Common myeloid progenitor, CD34-positive (primary cell): ENCODE measurements at regions not wholly inside any gene's neighbourhood (a gene's known extent, or its start where the extent isn't known, plus 50 kb on each side); places are given as distances from the start of the nearest gene placed in this dataset.

Source experiments
- CTCF ChIA-PET: fragments of 350-600 bp; sonication (Branson Sonifier 250); formaldehyde crosslinking; loops from one replicate; lab custom pipeline; 2021; ENCODE audit warnings: antibody characterized with exemption; lab: Charles Lee
- POLR2A ChIA-PET: fragments of 350-600 bp; sonication (Branson Sonifier 250); formaldehyde crosslinking; loops from one replicate; lab custom pipeline; 2021; ENCODE audit warnings: antibody characterized with exemption; lab: Charles Lee
- DNase-seq, 3 donors: peaks; one replicate each; pipeline versions ENCODE4 v3.0.0 to v3.0.0-alpha.2; 2013
- H3K27ac ChIP-seq, 2 experiments: 1 replicate in 1 of 2; 2 replicates in 1 of 2; pipeline ENCODE4 v1.7.0; 2013; ENCODE audit warnings: inconsistent platforms in 2 of 2, low read length in 2 of 2, mild to moderate bottlenecking in 2 of 2, low read depth in 1 of 2, moderate library complexity in 1 of 2; ENCODE audit not compliant: severe bottlenecking in 2 of 2, insufficient read depth in 1 of 2, poor library complexity in 1 of 2
- H3K27me3 ChIP-seq, 5 experiments: replicated peaks in 2 of 5; 1 replicate in 3 of 5; 2 replicates in 2 of 5; pipeline versions ENCODE4 v1.6.1 to v1.7.0; 2013; ENCODE audit warnings: low read length in 4 of 5, mild to moderate bottlenecking in 2 of 5, moderate library complexity in 2 of 5, inconsistent platforms in 1 of 5; ENCODE audit not compliant: insufficient read depth in 5 of 5, control insufficient read depth in 4 of 5
- H3K36me3 ChIP-seq, 4 experiments: 1 replicate in 2 of 4; 2 replicates in 2 of 4; pipeline versions ENCODE4 v1.6.1 to v1.7.0; 2013; ENCODE audit warnings: low read length in 3 of 4, control low read depth in 1 of 4, mild to moderate bottlenecking in 1 of 4; ENCODE audit not compliant: control insufficient read depth in 4 of 4, insufficient read depth in 4 of 4
- H3K4me1 ChIP-seq, 4 experiments: 1 replicate in 3 of 4; 2 replicates in 1 of 4; pipeline versions ENCODE4 v1.6.1 to v1.7.1; 2013; ENCODE audit warnings: low read length in 3 of 4, mild to moderate bottlenecking in 3 of 4, control low read depth in 1 of 4, inconsistent platforms in 1 of 4, moderate library complexity in 1 of 4; ENCODE audit not compliant: control insufficient read depth in 4 of 4, insufficient read depth in 4 of 4; ENCODE audit errors: control extremely low read depth in 1 of 4
- H3K4me3 ChIP-seq, 7 experiments: 1 replicate in 4 of 7; 2 replicates in 3 of 7; pipeline versions ENCODE4 v1.5.1 to v1.7.0; 2013; ENCODE audit warnings: mild to moderate bottlenecking in 7 of 7, low read length in 6 of 7, moderate library complexity in 6 of 7, inconsistent platforms in 2 of 7, low read depth in 2 of 7, control low read depth in 1 of 7; ENCODE audit not compliant: insufficient read depth in 4 of 7, control insufficient read depth in 1 of 7; ENCODE audit errors: extremely low read depth in 1 of 7
- H3K9me3 ChIP-seq, 5 experiments: 1 replicate in 4 of 5; 2 replicates in 1 of 5; pipeline versions ENCODE4 v1.6.1 to v1.7.1; 2013; ENCODE audit warnings: low read length in 4 of 5, mild to moderate bottlenecking in 2 of 5, inconsistent platforms in 1 of 5, low read depth in 1 of 5, moderate library complexity in 1 of 5; ENCODE audit not compliant: control insufficient read depth in 4 of 5, insufficient read depth in 2 of 5; ENCODE audit errors: control extremely low read depth in 1 of 5
- WGBS: methylation state at CpG from one replicate; pipeline ENCODE4 v1.1.5; 2013; ENCODE audit not compliant: insufficient coverage; 5-methylcytosine and 5-hydroxymethylcytosine counted together

- H3K36me3 ChIP-seq = no peaks in the 10 kb centered on the region
- no peak overlapping the region for H3K4me3 ChIP-seq
- no peak for DNase-seq
- POLR2A ChIA-PET = no interaction called here
- CTCF ChIA-PET = no interaction called here
- no peaks in the 10 kb centered on the region for H3K4me1 ChIP-seq
- 87% methylated on average over 5 of the region's 5 CpGs for WGBS
- no peak overlapping the region for H3K27ac ChIP-seq
- H3K27me3 ChIP-seq = no peaks in the 10 kb centered on the region
- H3K9me3 ChIP-seq = peaks cover 0 to 18% (median 0%) of the 10 kb centered on the region in 5 experiments
These were observed 184.2 kb upstream of the KLHL29 start for GRCh38 chr2:23200787-23201114.

GRCh38 chr2:23203383-23203782 lies 181.6 kb upstream of the KLHL29 start:
- DNase-seq = peak in 1 of 3 donors; percentile 6
- Histone ChIP-seq H3K36me3 (no peaks in the 10 kb centered on the region), H3K9me3 (peaks cover 0 to 17% (median 0%) of the 10 kb centered on the region in 5 experiments), H3K4me1 (no peaks in the 10 kb centered on the region), H3K4me3 (no peak overlapping the region), H3K27me3 (no peaks in the 10 kb centered on the region), H3K27ac (no peak overlapping the region)
- ChIA-PET CTCF (no interaction called here), POLR2A (no interaction called here)

- Histone ChIP-seq H3K4me1 (no peaks in the 10 kb centered on the region), H3K9me3 (peaks cover 0 to 7% (median 0%) of the 10 kb centered on the region in 5 experiments), H3K27me3 (no peaks in the 10 kb centered on the region), H3K36me3 (no peaks in the 10 kb centered on the region), H3K4me3 (no peak overlapping the region), H3K27ac (no peak overlapping the region)
- CTCF ChIA-PET = no interaction called here
- no peak for DNase-seq
- no CpG with 5 or more reads among the region's 1 CpG for WGBS
- POLR2A ChIA-PET = no interaction called here
These were observed 180.2 kb upstream of the KLHL29 start for GRCh38 chr2:23204685-23205242.

- Histone ChIP-seq H3K9me3 (peaks cover 0 to 2% (median 0%) of the 10 kb centered on the region in 5 experiments), H3K4me1 (no peaks in the 10 kb centered on the region), H3K4me3 (no peak overlapping the region), H3K27ac (no peak overlapping the region), H3K36me3 (no peaks in the 10 kb centered on the region), H3K27me3 (no peaks in the 10 kb centered on the region)
- 89% methylated on average over 6 of the region's 8 CpGs for WGBS
- ChIA-PET POLR2A (no interaction called here), CTCF (interaction anchor here (1.1 kb wide), 1 partner anchor 27 kb away, joined by 3 read pairs; no protein-coding TSS in a partner anchor)
- DNase-seq = no peak
These were observed 178.3 kb upstream of the KLHL29 start for GRCh38 chr2:23206650-23207049.

GRCh38 chr2:23207871-23208270 lies 177.1 kb upstream of the KLHL29 start:
- no peak overlapping the region for H3K4me3 ChIP-seq
- DNase-seq = no peak
- H3K36me3 ChIP-seq = no peaks in the 10 kb centered on the region
- H3K9me3 ChIP-seq = peaks cover 0 to under 1% (median 0%) of the 10 kb centered on the region in 5 experiments
- WGBS = 87% methylated on average over 5 of the region's 5 CpGs
- no peaks in the 10 kb centered on the region for H3K27me3 ChIP-seq
- H3K27ac ChIP-seq = no peak overlapping the region
- ChIA-PET CTCF (no interaction called here), POLR2A (no interaction called here)
- H3K4me1 ChIP-seq = no peaks in the 10 kb centered on the region

GRCh38 chr2:23208339-23208738 lies 176.6 kb upstream of the KLHL29 start:
- Histone ChIP-seq H3K9me3 (no peaks in the 10 kb centered on the region), H3K4me3 (no peak overlapping the region), H3K27me3 (no peaks in the 10 kb centered on the region), H3K27ac (no peak overlapping the region), H3K4me1 (no peaks in the 10 kb centered on the region), H3K36me3 (no peaks in the 10 kb centered on the region)
- CTCF ChIA-PET = no interaction called here
- DNase-seq = no peak
- 100% methylated on average over 1 of the region's 2 CpGs for WGBS
- POLR2A ChIA-PET = no interaction called here

- 0% methylated on average over 1 of the region's 1 CpG for WGBS
These were observed 175.9 kb upstream of the KLHL29 start for GRCh38 chr2:23209059-23209458.

More at GRCh38 chr2:23209059-23209458, 175.9 kb upstream of the KLHL29 start:
- Histone ChIP-seq H3K27ac (no peak overlapping the region), H3K4me1 (no peaks in the 10 kb centered on the region), H3K36me3 (no peaks in the 10 kb centered on the region), H3K27me3 (no peaks in the 10 kb centered on the region), H3K9me3 (no peaks in the 10 kb centered on the region), H3K4me3 (no peak overlapping the region)
- DNase-seq = no peak
- ChIA-PET CTCF (no interaction called here), POLR2A (interaction anchor here (0.7 kb wide), 1 partner anchor 227 kb away, joined by 3 read pairs; no protein-coding TSS in a partner anchor)
